Left lobe of liver (tissue), 2 donors: ENCODE measurements at regions not wholly inside any gene's neighbourhood (a gene's known extent, or its start where the extent isn't known, plus 50 kb on each side); places are given as distances from the start of the nearest gene placed in this dataset.

Experiments
- ATAC-seq: fragments of 200-7000 bp; cut with Tn5 transposase; one replicate; pipeline ENCODE4 v1.9.1; 2020; ENCODE audit warnings: mild to moderate bottlenecking, moderate library complexity
- DNase-seq: peaks from one replicate; pipeline ENCODE4 v3.0.0-alpha.2; 2020; ENCODE audit warnings: low spot score
- donor health status: DM: no; HTN: no; CAD: no; lungs with moderate emphysema.
- donor health status: DM: no; HTN: yes; CAD: no.

DNA sequence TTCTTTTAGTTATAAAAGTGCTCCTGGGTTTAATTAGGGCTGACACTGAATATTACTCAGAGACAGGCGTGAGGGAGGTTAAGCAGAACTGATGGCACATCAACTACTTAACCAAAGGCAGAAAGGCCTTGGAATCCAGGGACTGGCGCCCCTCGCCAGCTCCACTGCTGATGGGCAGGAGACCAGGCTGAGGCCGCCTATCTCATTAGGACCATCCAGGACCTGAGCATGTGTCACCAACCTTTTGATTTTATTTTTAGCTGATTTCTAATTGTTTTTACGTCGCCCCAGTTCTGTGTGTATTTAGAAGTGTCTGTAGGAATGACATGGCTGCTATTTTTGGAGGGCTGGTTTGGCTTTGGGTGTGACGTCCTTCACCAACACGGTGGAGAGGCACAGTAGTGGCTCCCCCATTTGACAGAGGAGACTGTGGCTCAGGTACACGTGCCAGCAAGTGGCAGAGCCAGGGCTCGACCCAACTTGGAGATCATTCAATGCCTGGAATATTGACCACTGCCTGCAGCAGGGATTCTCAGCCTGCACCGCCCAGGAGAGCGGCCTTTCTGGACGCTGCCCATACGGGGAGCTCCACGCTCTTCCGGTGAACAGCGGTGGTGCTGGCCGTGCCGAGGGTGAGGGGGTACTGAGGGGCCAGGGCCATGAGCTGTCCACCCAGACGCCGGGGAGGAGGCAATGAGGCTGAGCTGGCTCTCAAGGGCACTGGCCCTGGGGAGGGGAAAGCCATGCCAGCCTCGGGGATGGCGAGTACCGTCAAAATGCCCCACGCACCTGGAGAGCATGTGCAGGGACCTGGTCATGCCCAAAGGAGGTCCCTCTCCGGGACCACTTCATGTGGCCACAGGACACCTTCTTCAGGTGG is 205.7 kb downstream of the ASB1 start:
- DNase-seq: no peak
- ATAC-seq: no peak

DNA sequence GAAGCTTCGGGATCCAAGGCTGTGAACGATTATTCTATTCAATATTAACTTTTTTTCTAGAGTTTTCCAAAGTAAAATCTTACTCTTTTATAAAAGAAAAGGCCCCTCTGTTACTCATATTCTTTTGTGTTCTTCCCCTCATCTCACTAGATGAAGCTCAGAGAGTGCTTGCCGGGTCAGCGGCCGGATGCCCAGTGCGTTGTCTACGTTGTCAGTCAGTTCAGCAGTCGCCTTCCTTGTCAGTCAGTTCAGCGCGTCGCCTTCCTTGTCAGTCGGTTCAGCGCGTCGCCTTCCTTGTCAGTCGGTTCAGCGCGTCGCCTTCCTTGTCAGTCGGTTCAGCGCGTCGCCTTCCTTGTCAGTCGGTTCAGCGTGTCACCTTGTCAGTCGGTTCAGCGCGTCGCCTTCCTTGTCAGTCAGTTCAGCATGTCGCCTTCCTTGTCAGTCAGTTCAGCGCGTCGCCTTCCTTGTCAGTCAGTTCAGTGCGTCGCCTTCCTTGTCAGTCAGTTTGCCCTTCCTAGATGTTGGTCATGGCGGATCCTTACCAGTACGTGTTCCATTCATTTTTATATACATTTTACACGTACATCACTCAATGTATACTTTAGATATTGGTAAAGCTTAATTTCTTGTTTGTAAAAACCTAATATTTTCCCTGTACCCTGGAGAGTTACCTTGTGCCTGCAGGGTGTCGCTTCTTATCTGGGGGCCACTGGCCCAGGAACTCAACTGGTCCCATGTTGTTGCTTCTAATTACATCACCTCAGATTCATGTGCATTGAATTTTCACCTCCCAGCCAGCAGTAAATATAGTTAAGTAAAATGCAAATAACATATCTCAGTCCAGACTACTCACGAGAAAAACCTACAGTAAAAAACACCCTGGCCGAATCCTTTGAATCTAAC is 206.9 kb downstream of the ASB1 start:
- ATAC-seq: no peak

DNA sequence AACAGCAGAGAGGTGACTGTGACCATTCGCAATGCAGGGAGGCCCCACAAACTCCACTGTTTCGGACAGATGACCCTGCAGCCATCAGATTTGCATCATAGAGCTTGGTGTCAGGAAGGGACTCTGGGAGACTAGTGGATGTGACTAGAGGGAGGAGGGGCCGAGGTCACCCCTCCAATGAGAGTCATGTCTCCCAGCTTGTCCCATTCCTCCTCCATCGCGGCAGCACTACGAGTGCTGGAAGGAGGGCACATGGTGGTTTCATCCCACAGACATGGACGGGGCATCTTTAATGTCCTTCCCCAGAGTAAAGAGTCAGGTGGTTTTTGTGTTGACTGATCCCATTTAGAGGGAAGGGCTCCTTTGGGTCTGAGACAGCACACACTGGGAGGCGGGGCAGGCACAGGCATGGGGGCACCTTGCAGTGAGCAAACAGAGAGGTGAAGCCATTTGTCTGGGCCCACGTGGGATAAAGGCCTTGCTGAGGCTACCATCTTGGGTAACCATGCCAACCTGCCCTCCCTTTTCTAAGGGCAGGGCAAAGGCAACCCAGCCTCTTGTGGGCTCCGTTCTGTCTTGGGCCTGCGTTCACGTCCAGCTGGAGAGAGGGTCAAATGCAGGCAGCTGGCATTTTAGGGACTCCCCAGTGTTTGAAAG is 208.1 kb downstream of the ASB1 start:
- peak; percentile 21 for DNase-seq
- no peak for ATAC-seq

More for the DNA sequence above, 206.9 kb downstream of the ASB1 start:
- DNase-seq: no peak

DNA sequence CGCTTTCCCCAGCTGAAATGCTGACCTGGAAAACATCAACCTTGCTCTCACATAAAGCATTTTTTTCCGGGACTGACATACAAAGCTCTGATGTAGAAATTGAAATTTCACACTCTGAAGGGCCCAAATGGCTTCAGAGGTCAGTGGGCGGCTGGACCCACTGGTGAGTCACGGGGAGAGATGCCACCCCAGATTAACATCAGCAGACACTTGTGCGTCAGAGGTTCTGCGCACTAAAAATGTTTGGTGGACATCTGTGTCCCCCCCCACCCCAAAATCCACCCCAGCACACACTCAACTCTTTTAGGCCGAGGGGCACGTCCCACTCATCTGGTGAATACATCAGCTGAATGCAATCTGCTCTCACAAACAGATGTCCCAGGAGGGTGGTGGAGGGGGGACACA is 208.9 kb downstream of the ASB1 start:
- no peak for ATAC-seq
- peak; percentile 18 for DNase-seq

DNA sequence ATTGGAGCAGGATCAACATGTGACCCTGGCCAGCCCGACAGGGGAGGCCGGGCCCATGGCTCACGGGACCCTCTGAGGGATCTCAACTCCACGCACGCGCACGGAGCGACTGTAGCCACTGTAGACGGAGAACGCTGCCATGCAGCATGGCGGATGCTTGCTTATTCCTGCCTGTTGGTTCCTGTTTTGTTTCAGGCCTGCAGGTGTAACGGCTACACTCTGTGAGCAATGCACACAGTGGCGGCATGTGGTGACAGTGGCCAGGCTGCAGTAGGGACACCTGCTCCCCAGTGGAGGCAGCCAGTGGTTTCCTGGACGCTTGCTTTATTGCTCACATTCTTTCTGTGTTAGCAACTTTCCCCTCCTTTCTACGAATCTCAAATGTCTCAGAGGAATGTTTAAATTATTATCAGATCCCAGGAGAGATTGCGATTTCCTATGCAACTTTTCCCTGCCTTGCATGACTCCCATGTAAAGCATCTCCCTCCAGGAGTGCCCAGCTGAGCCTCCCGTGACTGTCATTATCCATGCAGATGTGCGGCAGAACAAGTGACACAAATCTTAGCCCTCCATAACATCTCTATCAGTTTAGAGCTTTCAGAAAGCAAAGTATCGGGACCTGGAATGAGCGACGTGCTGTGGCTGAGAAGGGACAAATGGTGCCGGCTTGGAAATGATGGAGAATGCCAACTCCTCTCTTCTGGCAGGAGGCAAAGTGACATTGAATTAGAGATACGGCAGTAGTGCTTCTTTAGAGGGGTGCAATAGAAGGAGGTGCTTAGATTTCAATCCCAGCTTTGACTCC is 209.7 kb downstream of the ASB1 start:
- DNase-seq (peak; percentile 23), ATAC-seq (no peak)

DNA sequence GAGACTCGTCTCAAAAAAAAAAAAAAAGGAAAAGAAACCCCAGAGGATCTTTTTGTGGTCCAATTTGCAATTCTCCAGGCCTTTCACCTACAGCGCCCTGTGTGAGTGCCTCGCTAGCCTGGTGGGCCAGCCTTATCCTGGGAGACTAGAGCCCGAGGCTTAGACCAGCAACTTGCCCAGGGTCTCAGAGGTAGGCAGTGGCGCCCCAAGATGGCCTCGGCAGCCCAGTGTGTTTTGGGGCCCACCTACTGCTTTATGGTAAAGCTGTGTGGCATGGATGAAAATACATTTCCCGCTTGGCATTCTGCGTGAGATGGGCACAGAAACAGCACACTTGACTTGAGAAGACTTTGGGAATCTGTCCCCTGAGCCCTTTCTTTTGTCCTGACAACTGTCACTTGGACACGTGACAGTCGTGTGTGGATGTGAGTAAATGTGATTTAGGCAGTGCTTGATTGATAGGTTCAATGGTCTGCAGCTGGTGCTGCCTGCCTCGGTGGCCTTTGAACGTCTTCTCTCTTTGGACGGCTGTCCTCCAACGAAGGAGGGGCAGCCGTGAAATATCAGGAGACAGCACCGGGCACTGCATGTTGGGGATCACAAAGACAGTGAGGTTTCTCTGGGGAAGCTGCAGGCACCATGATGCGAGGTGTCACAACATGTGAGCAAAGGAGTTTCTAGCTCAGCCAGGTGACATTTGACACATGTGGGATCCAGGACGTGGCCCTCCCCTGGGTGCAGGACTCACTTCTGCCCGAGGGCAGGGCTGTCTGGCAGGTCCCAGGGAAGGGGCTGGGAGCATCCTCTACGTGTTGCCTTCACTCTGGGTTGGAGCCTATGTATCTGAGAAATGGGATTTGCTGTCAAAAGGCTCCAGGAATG is 209.5 kb upstream of the TWIST2 start:
- DNase-seq: peak; percentile 21
- ATAC-seq: no peak

DNA sequence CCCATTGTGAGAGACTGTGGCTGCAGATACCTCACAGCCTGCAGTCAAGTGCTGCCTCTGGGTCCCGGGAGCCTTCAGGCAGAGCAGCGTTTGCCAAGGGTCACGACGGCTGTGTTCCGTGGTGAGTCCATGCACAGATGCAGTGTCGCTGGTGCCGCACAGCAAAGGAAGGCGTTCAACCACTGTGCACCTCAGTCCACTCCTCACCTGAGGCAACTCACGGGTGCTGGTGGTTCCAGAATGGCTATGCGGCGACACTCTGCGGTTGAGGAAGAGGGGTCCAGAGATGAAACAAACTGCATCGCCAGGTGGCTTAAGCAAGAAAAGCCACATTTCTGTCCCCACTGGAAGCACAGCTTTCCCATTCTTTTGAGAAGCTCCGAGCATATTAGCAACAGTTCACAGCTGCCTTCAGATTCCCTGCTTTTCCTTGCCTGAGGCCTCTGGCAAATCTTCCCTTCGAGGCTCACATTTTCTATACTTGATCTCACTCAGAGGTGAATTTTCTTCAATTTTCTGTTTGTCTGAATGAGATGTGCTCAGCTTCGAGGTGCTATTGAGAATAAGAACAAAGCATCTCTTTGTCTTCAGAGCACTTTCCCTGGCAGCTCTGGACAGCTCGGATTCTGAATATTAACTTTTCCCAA is 208.8 kb upstream of the TWIST2 start:
- ATAC-seq (no peak), DNase-seq (no peak)

DNA sequence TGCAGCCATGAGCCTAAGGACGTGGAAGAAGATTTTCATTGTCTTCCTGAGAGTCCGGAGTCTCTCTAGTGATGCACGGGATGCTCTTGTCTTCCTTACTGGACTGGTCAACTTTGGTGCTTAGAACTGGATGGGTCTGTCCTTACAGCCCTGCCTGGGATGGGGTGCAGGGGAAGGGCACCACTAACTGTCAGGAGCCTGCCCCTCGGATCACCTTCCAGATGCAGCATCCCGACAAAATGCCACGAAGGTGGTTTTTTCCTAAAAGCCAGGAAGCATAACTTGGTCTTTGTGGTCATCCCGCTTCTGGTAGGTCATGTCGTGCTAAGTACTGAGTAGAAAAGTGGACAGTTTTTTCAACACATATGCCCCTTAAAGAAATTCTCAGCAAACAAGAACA is 207.4 kb upstream of the TWIST2 start:
- DNase-seq (no peak), ATAC-seq (no peak)

DNA sequence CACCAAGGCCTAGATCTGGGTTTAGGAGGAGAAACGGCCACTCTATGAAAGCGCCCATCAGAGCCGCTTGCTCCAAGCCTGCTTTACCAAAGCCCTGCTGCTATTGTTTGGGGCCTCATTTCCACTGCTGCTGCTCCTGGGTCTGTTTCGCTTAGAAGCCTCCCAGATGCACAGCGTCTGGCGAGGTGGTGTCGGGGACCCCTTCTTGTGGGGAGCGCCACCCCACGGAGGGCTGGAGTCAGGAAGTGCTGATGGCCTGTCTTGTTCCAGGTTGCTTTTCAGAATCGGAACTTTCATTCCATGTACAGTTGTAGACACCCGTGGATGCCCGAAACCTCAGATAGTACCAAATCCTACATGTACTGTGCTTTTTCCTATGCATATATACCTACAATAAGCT is 204.9 kb upstream of the TWIST2 start:
- ATAC-seq (no peak), DNase-seq (no peak)

DNA sequence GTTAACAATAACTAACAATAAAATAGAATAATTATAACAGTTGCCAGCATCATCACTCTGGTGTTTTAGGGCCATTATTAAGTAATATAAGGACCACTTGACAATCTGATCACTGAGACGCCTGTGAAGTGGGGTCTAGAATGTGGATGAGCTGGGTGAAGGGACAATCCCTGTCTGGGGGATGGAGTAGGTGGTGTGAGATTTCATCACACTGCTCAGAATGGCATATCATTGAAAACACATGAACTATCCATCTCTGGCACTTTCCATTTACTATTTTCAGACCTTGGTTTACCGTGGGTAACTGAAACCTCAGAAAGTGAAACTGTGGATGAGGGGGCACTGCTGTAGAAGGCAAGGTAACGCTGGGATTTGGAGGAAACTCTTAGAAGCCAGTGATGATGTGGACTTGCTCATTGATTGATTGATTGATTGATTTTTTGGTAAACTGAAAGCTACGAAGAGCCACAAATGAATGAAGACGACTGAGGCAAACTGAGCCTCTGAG is 204.4 kb upstream of the TWIST2 start:
- no peak for DNase-seq
- ATAC-seq: no peak

DNA sequence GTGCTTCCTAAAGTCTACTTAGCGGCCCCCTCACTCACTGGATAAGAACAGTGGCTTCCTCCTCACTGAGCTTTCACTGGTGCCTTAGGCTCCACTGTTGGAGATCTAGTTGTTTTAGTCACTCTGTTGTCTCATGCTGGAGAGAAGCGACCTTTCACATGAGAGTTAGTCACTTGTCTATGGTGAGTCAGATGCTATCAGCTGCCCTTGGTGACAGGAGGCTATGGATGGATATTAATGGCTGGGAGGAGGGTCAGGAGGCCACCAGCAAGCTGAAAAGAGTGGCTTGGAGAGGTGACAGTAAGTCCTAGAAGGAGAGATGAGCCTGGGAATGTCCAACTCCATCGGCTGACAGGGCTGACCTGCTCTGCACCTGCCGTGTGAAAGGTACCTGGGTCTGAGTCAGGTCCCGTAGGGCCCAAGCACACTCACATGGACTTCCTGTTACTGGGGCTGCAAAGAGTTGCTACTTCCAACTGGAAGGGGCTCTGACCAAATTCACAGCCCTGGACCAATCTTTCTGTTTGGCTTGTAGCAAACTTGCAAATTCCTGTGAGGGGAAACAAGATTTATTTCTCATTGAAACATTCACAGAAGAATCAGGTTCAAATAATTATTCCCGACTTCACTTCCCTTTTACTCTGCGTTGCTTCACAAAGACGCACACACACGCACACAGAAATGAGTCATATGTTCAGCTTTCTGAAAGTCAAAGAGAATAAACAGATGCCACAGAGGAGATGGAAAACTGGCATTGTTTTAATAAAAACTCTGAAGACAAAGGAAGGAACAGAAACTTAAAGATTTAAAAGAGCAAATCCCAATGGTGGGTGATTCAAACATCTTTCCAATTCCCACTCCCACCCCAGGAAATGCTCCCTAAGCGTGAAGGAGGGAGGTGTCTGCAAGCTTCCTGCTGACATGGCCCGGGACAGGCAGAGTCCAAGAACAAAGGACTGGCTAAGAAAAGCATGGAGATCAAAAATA is 203.5 kb upstream of the TWIST2 start:
- DNase-seq (no peak), ATAC-seq (no peak)

DNA sequence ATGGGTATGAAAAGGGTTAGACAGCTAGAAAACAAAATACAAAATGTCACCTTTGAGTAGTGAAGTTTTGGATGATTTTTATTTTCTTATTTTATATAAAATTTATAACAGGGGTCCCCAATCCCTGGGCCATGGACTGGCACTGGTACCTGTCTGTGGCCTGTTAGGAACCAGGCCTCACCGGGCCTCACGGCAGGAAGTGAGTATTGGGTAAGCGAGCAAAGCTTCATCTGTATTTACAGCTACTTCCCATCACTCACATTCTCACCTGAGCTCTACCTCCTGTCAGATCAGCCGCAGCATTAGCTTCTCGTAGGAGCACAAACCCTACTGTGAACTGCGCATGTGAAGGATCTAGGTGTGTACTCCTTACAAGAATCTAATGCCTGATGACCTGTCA is 202.8 kb upstream of the TWIST2 start:
- DNase-seq: no peak
- no peak for ATAC-seq

DNA sequence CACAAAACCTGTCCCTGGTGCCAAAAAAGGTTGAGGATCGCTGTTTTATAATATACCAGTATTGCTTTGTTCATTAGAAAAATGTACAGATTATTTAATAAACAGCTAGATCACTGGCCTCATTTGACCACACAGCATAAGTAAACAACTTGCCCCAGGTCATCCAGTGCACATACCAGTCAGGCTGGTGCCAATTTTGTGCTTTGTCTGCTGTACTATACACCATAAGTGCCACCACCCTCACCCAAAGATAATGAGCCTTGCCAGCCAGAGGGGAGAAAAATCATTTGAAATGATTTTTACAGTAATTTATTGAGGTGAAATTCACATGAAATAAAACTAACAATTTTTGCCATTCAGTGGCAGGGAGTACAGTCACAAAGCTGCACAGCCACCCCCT is 202.2 kb upstream of the TWIST2 start:
- ATAC-seq (peak; percentile 57), DNase-seq (no peak)

DNA sequence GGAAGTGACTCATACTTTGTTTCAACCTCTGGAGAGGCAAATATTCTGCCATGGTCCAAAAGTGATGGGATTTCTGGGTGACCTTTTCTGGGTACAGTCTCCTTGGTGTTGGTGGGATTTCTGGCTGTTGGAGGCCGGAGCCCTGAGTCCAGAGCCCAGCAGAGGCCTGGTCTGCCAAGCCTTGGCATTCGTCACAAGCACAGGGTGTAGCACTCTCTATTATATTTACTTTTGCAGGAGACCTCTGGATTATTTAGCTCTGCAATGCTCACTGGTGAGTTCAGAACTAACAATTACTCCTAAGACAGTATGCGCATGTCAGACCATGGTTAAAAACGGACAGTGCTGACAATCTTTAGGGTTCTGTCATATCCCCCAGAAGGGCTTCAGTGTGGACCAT is 201.6 kb upstream of the TWIST2 start:
- DNase-seq (no peak), ATAC-seq (no peak)

DNA sequence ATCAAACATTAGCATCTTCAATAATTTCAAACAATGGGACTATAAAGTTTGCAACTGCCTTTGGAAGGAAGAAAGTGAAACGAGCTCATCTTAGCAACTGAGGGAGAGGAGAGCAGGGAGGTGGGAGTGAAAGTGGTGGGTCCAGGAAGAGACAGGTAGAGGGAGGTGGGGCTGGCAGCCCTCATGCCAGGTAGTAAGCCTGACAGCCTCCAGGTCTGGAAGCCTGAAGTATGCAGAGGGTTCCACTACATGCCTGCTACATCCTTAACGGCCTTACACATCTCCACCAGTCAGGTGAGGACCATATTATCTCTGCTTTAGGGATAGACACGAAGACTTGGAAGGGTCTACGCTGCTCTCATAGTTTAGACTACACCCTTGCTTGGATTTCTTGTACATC is 201.1 kb upstream of the TWIST2 start:
- DNase-seq (no peak), ATAC-seq (no peak)

DNA sequence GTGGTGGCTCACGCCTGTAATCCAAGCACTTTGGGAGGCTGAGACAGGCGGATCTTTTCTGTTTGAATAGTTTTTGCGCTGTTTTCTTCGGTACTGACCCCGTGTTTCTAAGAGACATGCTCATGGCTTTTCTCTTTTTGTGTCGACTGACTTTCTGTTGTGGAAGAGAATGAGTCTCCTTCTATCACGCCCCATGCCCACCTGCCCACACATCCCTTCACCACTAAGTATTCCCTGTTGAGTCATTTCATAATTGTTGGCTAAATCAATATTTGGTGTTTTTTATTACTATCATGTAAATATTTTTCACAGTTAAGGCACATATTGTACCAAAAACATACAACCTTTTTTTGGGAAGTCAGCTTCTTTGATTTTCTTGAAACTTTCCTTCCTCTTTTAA is 198.8 kb upstream of the TWIST2 start:
- ATAC-seq: no peak

DNA sequence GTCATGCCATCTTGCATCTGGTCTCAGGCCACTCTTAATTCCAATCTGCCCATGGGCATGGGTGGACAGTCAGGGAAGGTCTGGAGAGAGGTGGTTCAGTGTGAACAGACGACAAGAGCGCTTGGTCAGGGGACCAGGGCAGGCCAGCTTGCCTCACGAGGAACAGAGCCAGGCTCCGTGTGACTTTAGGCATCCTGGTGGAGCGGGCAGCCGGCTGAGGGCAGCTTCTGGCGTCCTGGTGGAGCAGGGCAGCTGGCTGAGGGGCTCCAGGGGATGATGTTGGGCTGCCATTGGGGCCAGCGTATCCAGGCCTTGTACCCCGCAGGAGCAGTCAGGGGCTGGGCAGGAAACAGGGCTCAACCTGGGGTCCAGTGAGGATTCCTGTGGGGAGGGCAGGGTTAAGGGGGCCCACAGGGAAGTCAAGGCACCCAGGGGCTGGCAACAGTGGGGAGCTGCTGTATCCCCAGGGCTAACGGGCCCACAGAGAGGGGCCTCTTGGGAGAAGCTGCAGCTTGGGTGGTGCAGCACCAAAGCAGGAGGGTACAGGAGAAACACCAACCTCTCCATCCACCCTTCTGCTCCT is 197.9 kb upstream of the TWIST2 start:
- no peak for ATAC-seq

More for the DNA sequence above, 198.8 kb upstream of the TWIST2 start:
- no peak for DNase-seq

More for the DNA sequence above, 197.9 kb upstream of the TWIST2 start:
- DNase-seq: no peak
